Neural progenitor cell (in vitro differentiated cells): ENCODE measurements at regions not wholly inside any gene's neighbourhood (a gene's known extent, or its start where the extent isn't known, plus 50 kb on each side); places are given as distances from the start of the nearest gene placed in this dataset.
"Not testable (repeated sequence)": the region's sequence is repeated elsewhere in the genome, so short reads cannot be mapped to it uniquely, and the experiment has no call there.

Experiments used
- EZH2 ChIP-seq: fragments of 200-600 bp; sonication (generic); IDR thresholded peaks from 2 replicates; pipeline ENCODE4 v1.6.1; 2017; ENCODE audit warnings: antibody characterized with exemption, mild to moderate bottlenecking, moderate library complexity
- EZH2phosphoT487 ChIP-seq: fragments of 200-600 bp; sonication (generic); IDR thresholded peaks from 2 replicates; pipeline ENCODE4 v1.6.1; 2017; ENCODE audit warnings: antibody characterized with exemption
- TF ChIP-seq, protein P1 (sequence below): fragments of 200-600 bp; sonication (generic); IDR thresholded peaks from 2 replicates; pipeline ENCODE4 v1.5.1; 2017; ENCODE audit warnings: antibody characterized with exemption, mild to moderate bottlenecking

DNA sequence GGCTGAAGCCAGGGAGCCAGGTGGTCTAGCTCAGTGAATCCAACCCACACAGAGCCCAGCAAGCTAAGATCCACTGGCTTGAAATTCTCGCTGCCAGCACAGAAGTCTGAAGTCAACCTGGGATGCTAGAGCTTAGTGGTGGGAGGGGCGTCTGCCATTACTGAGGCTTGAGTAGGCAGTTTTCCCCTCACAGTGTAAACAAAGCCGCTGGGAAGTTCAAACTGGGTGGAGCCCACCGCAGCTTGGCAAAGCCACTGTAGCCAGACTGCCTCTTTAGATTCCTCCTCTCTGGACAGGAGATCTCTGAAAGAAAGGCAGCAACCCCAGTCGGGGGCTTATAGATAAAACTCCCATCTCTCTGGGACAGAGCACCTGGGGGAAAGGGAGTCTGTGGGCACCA, 452.1 kb downstream of the NR4A2 start:
- TF ChIP-seq, protein P1, sequence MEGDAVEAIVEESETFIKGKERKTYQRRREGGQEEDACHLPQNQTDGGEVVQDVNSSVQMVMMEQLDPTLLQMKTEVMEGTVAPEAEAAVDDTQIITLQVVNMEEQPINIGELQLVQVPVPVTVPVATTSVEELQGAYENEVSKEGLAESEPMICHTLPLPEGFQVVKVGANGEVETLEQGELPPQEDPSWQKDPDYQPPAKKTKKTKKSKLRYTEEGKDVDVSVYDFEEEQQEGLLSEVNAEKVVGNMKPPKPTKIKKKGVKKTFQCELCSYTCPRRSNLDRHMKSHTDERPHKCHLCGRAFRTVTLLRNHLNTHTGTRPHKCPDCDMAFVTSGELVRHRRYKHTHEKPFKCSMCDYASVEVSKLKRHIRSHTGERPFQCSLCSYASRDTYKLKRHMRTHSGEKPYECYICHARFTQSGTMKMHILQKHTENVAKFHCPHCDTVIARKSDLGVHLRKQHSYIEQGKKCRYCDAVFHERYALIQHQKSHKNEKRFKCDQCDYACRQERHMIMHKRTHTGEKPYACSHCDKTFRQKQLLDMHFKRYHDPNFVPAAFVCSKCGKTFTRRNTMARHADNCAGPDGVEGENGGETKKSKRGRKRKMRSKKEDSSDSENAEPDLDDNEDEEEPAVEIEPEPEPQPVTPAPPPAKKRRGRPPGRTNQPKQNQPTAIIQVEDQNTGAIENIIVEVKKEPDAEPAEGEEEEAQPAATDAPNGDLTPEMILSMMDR: not testable (repeated sequence)
- not testable (repeated sequence) for TF ChIP-seq EZH2, EZH2phosphoT487
